CD4-positive, alpha-beta T cell treated with Interleukin-17A for 1 hour (primary cell): ENCODE measurements at regions not wholly inside any gene's neighbourhood (a gene's known extent, or its start where the extent isn't known, plus 50 kb on each side); places are given as distances from the start of the nearest gene placed in this dataset.

Experiments used
- DNase-seq: peaks from one replicate; pipeline ENCODE4 v3.0.0-alpha.2; 2020

- no peak for DNase-seq
Observed at GRCh38 chr12:130104571-130105106, 57.6 kb upstream of the FZD10 start.

- no peak for DNase-seq
Observed at GRCh38 chr12:130109062-130109945, 53.0 kb upstream of the FZD10 start.

GRCh38 chr12:130110914-130111313 is 51.4 kb upstream of the FZD10 start:
- no peak for DNase-seq

GRCh38 chr12:130111965-130112496 is 50.2 kb upstream of the FZD10 start:
- DNase-seq, result no peak
